PC-3 (cell line): ENCODE measurements at regions not wholly inside any gene's neighbourhood (a gene's known extent, or its start where the extent isn't known, plus 50 kb on each side); places are given as distances from the start of the nearest gene placed in this dataset.

Source experiments
- EZH2 ChIP-seq: fragments of 300-600 bp; sonication (generic); IDR thresholded peaks from one replicate; pipeline ENCODE4 v1.6.1; 2017; ENCODE audit warnings: antibody characterized with exemption, mild to moderate bottlenecking, low read length; ENCODE audit not compliant: unreplicated experiment
- TF ChIP-seq, protein P1 (sequence below): fragments of 300-600 bp; sonication (generic); conservative IDR thresholded peaks from 2 replicates; pipeline ENCODE4 v1.5.1; 2017; ENCODE audit warnings: antibody characterized with exemption, low read depth, mild to moderate bottlenecking, low read length

- TF ChIP-seq, protein P1, sequence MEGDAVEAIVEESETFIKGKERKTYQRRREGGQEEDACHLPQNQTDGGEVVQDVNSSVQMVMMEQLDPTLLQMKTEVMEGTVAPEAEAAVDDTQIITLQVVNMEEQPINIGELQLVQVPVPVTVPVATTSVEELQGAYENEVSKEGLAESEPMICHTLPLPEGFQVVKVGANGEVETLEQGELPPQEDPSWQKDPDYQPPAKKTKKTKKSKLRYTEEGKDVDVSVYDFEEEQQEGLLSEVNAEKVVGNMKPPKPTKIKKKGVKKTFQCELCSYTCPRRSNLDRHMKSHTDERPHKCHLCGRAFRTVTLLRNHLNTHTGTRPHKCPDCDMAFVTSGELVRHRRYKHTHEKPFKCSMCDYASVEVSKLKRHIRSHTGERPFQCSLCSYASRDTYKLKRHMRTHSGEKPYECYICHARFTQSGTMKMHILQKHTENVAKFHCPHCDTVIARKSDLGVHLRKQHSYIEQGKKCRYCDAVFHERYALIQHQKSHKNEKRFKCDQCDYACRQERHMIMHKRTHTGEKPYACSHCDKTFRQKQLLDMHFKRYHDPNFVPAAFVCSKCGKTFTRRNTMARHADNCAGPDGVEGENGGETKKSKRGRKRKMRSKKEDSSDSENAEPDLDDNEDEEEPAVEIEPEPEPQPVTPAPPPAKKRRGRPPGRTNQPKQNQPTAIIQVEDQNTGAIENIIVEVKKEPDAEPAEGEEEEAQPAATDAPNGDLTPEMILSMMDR = no peak
- TF ChIP-seq EZH2 = no peak
Measured at GRCh38 chr5:13580058-13580457, 364.4 kb downstream of the DNAH5 start.
